LoVo (cell line): ENCODE measurements at regions not wholly inside any gene's neighbourhood (a gene's known extent, or its start where the extent isn't known, plus 50 kb on each side); places are given as distances from the start of the nearest gene placed in this dataset.
"Not testable (repeated sequence)": the region's sequence is repeated elsewhere in the genome, so short reads cannot be mapped to it uniquely, and the experiment has no call there.

Experiments
- DNase-seq: peaks from one replicate; pipeline ENCODE4 v3.0.0-alpha.2; 2016; ENCODE audit warnings: low spot score

- DNase-seq, result no peak
These were observed 669.8 kb downstream of the ZEB2 start for GRCh38 chr2:143850084-143850483.

- no peak for DNase-seq
These were observed 672.7 kb downstream of the ZEB2 start for GRCh38 chr2:143847257-143847656.

- DNase-seq, result no peak
These were observed 674.9 kb downstream of the ZEB2 start for GRCh38 chr2:143844986-143845385.

- no peak for DNase-seq
These were observed 676.2 kb downstream of the ZEB2 start for GRCh38 chr2:143843686-143844085.

- no peak for DNase-seq
These were observed 677.1 kb downstream of the ZEB2 start for GRCh38 chr2:143842836-143843235.

GRCh38 chr2:143841935-143842334 lies 678.0 kb downstream of the ZEB2 start:
- no peak for DNase-seq

GRCh38 chr2:143840601-143841000 lies 679.3 kb downstream of the ZEB2 start:
- no peak for DNase-seq

- DNase-seq, result no peak
These were observed 679.7 kb downstream of the ZEB2 start for GRCh38 chr2:143840194-143840593.

- no peak for DNase-seq
These were observed 680.5 kb downstream of the ZEB2 start for GRCh38 chr2:143839456-143839855.

GRCh38 chr2:143837055-143837454 lies 682.9 kb downstream of the ZEB2 start:
- not testable (repeated sequence) for DNase-seq

GRCh38 chr2:143835481-143835880 lies 684.4 kb downstream of the ZEB2 start:
- DNase-seq, result no peak

GRCh38 chr2:143833015-143833660 lies 686.8 kb downstream of the ZEB2 start:
- DNase-seq, result no peak

GRCh38 chr2:143830476-143830875 lies 689.4 kb downstream of the ZEB2 start:
- DNase-seq, result no peak

GRCh38 chr2:143828763-143829537 lies 691.0 kb downstream of the ZEB2 start:
- no peak for DNase-seq

GRCh38 chr2:143824791-143825190 lies 695.1 kb downstream of the ZEB2 start:
- DNase-seq, result no peak

- no peak for DNase-seq
These were observed 694.7 kb downstream of the ARHGAP15 start for GRCh38 chr2:143823876-143824275.

- DNase-seq, result no peak
These were observed 694.1 kb downstream of the ARHGAP15 start for GRCh38 chr2:143823296-143823695.

GRCh38 chr2:143822736-143823135 lies 693.5 kb downstream of the ARHGAP15 start:
- no peak for DNase-seq

- no peak for DNase-seq
These were observed 690.5 kb downstream of the ARHGAP15 start for GRCh38 chr2:143819764-143820163.

- peak; percentile 1 for DNase-seq
These were observed 690.0 kb downstream of the ARHGAP15 start for GRCh38 chr2:143819190-143819735.
